GM12892 (cell line): ENCODE measurements at regions not wholly inside any gene's neighbourhood (a gene's known extent, or its start where the extent isn't known, plus 50 kb on each side); places are given as distances from the start of the nearest gene placed in this dataset.

Experiments used
- POLR2A ChIP-seq: IDR thresholded peaks from 2 replicates; pipeline ENCODE4 v1.6.1; 2011; ENCODE audit warnings: low read depth, low read length, control low read depth
- POLR2AphosphoS5 ChIP-seq: IDR thresholded peaks from 2 replicates; pipeline ENCODE4 v1.6.1; 2011; ENCODE audit warnings: low read depth, low read length, control low read depth

GRCh38 chr18:73645160-73645715 is 502.4 kb downstream of the FBXO15 start:
- no peak for TF ChIP-seq POLR2A
- no peak for TF ChIP-seq POLR2AphosphoS5
